ENCODE measurements at regions not wholly inside any gene's neighbourhood (a gene's known extent, or its start where the extent isn't known, plus 50 kb on each side); places are given as distances from the start of the nearest gene placed in this dataset.
"Not testable (repeated sequence)": the region's sequence is repeated elsewhere in the genome, so short reads cannot be mapped to it uniquely, and the experiment has no call there.

- DNase-seq (ENCODE audit: low read depth in 3 of 3): no peak
These were observed 216.9 kb downstream of the RPAP3 start for GRCh38 chr12:47488888-47489287.

GRCh38 chr12:47481041-47481440 is 224.8 kb downstream of the RPAP3 start:
- DNase-seq (ENCODE audit: low read depth in 3 of 3): no peak

DNA sequence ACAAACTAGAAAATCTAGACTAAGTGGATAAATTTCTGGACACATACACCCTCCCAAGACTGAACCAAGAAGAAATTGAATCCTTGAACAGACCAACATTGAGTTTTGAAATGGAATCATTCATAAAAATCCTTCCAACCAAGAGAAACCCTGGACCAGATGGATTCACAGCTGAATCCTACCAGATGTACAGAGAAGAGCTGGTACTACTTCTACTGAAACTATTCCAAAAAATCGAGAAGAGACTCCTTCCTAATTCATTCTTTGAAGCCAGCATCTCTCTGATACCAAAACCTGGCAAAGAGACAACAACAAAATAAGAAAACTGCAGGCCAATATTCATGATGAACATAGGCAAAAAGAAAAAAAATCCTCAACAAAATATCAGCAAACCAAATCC is 227.4 kb downstream of the RPAP3 start:
- no peak for DNase-seq (ENCODE audit: low read depth in 3 of 3)

DNA sequence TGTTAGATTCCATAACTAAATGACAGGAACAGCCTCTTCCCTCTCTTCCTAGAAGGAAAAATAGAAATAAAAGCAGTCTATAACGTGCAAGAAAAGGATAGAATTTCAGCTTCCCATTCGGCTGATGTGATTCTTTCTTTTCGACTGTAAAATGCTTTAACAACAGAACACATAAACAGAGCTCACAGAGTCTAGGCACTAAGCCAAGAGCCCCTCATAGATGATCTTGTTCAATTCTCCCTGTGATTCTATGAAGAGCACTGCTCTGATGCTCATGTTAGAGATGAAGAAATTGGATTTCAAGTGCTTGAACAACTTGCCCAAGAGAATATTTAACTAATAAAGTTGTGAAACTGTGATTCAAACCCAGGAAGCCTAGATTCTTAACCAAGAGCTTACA is 232.7 kb downstream of the RPAP3 start:
- DNase-seq (ENCODE audit: low read depth in 3 of 3): no peak

GRCh38 chr12:47470349-47470748 is 235.5 kb downstream of the RPAP3 start:
- DNase-seq (ENCODE audit: low read depth in 3 of 3): not testable (repeated sequence)

DNA sequence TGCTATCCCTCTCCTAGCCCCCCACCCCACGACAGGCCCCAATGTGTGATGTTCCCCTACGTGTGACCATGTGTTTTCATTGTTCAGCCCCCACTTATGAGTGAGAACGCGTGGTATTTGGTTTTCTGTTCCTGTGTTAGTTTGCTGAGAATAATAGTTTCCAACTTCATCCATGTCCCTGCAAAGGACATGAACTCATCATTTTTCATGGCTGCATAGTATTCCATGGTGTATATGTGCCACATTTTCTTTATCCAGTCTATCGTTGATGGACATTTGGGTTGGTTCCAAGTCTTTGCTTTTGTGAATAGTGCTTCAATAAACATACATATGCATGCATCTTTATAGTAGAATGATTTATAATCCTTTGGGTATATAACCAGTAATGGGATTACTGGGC is 241.9 kb downstream of the RPAP3 start:
- not testable (repeated sequence) for DNase-seq (ENCODE audit: low read depth in 3 of 3)

DNA sequence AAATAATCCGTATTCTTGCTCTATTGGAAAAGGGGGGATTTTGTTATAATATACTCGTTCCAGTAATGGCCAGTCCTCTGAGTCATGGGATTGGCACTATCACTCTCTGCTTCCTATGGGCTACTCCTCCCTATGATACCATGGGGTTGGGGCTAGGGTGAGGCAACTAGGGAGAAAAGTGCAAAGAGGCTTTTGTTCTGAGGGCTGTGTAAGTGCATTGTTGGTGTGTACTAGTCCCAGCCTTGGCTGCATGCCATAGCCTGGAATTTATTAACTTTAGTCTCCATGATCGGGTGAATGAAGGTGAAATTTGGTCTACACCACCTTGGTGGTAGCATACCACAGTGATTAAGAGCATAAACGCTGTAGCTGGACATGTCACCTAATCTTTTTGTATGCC is 247.6 kb downstream of the RPAP3 start:
- DNase-seq (ENCODE audit: low read depth in 3 of 3): no peak

DNA sequence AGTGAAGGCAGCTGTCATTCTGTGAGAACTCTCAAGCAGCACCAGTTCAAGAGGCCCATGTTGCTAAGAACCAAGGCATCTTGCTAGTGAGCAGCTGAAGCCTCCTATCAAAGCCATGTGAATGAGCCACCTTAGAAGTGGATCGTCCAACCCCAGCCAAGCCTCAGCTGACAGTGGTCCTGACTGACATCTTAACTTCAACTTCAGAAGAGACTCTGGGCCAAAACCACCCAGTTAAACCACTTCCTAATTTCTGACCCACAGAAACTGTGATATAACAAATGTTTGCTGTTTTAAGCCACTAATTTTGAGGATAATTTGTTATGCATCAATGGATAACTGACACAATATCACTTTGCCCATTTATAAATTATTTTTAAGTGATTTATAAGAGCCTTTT is 256.0 kb downstream of the RPAP3 start:
- DNase-seq (ENCODE audit: low read depth in 3 of 3): no peak

DNA sequence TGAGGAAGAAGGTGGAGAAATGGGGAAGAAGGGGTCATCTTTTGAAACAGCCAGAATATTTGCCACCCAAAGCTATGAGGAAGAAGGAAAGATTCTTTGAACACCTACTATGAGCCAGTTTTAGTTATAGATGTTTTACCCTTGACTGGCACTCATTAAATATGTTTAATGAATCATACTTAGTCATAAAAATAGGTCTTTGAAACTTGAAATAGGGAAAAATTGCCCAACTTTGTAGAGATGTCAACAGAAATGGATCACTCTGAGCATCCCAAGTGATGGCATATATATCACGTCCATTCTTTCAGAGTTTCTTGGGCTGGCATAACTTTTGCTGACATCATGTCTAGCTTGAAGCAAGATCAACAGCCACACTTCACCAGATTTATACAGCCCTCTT is 263.5 kb downstream of the RPAP3 start:
- DNase-seq (ENCODE audit: low read depth in 3 of 3): no peak

DNA sequence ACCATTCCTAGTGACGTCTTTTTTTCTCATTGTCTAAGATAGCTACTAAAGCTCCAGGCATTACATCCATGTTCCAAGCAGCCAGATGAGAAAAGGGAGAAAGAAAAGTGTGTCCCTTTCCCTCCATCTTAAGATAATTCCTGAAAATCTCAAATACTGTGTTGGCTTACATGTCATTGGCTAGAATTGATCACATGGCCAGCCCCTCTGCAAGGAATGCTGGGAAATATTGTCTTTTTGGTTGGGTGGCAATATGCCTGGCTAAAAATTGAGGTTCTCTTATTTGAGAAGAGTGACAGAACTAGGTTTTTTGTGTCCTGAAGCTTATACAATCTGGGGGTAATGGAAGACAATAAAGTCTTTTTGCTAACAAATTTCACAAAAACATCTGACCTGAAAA is 264.3 kb downstream of the RPAP3 start:
- no peak for DNase-seq (ENCODE audit: low read depth in 3 of 3)

GRCh38 chr12:47438175-47438574 is 267.7 kb downstream of the RPAP3 start:
- DNase-seq (ENCODE audit: low read depth in 3 of 3): no peak

- DNase-seq (ENCODE audit: low read depth in 3 of 3): no peak
These were observed 268.3 kb downstream of the RPAP3 start for GRCh38 chr12:47437570-47437969.

DNA sequence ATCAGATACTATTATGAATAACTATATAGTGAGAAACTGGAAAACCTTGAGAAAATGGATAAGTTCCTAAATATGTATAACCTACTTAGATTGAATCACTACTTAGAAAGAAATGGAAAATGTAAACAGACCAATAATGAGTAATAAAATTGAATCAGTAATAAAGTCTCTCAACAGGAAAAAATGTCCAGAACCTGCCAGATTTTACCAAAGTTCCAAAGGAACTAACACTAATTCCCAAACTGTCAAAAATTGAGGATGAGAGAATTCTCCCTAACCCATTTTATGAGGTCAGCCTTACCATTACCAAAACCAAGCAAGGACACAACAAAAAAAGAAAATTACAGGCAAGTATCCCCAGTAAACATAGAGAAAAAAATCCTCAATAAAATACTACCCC is 272.0 kb downstream of the RPAP3 start:
- DNase-seq (ENCODE audit: low read depth in 3 of 3): no peak

DNA sequence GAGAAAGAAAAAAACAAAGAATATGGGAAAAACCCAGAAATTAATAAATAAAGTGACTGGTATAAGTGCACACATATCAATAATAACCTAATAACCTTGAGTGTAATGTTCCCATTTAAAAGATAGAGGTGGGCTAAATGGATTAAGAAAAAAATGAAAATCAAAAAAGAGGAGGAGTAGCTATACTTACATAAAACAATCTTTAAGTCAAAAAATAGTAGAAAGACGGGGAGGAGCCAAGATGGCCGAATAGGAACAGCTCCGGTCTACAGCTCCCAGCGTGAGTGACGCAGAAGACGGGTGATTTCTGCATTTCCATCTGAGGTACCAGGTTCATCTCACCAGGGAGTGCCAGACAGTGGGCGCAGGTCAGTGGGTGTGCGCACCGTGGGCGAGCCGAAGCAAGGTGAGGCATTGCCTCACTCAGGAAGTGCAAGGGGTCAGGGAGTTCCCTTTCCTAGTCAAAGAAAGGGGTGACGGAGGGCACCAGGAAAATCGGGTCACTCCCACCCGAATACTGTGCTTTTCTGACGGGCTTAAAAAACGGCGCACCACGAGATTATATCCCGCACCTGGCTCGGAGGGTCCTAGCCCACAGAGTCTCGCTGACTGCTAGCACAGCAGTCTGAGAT is 279.0 kb downstream of the RPAP3 start:
- not testable (repeated sequence) for DNase-seq (ENCODE audit: low read depth in 3 of 3)

DNA sequence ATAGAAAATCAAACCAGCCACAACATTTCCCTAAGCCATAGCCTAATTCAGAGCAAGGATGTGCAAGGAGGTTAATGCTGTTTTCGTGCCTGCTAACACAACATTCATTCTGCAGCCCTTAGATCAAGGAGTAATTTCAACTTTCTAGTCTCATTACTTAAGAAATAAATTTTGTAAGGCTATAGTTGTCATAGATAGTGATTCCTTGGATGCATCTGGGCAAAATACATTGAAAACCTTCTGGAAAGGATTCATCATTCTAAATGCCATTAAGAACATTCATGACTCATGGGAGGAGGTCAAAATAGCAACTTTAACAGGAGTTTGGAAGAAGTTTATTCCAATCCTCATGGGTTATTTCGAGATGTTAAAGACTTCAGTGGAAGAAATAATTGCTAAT is 283.2 kb downstream of the RPAP3 start:
- DNase-seq (ENCODE audit: low read depth in 3 of 3): no peak

DNA sequence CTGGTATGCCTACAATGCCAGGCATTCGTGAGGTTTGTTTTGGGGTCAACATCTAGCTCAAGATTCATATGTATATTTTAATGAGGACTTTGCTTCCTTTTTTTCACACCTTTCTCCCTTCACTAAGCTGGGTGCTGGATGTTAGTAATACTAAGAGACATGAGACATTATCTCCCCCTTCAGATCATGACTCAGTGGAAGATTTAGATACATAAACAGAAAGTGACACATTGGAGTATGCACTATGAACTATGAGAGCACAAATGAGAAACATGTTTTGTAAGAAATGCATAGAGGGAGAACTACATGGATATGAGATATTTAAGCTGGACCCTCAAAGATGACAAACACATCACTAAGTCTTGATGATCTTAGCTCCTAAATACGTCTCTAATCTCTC is 286.3 kb downstream of the RPAP3 start:
- no peak for DNase-seq (ENCODE audit: low read depth in 3 of 3)

DNA sequence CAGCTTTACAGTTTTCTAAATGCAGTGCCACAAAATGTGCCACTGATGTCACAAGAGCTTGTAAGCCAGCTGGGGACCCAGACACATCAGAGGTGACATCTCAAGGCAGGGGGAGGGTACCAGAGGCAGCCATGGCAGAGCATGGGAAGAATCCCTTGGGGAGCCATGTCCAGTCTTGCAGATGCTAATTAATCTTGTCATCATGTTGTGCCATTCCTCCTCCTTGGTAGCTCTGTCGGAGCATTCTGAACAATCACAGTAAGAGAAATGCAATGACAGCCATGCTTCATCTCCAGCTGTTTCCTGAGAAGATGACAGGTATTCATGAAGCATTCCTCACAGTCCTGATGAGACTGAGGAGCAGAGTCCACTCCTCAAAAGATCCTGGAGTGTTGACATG is 287.9 kb downstream of the RPAP3 start:
- no peak for DNase-seq (ENCODE audit: low read depth in 3 of 3)

GRCh38 chr12:47417121-47417520 is 288.7 kb downstream of the RPAP3 start:
- no peak for DNase-seq (ENCODE audit: low read depth in 3 of 3)

- no peak for DNase-seq (ENCODE audit: low read depth in 3 of 3)
These were observed 290.8 kb downstream of the RPAP3 start for GRCh38 chr12:47415054-47415453.

- no peak for DNase-seq (ENCODE audit: low read depth in 3 of 3)
These were observed 291.3 kb downstream of the RPAP3 start for GRCh38 chr12:47414511-47414910.

- DNase-seq (ENCODE audit: low read depth in 3 of 3): no peak
These were observed 292.0 kb downstream of the RPAP3 start for GRCh38 chr12:47413806-47414205.

DNA sequence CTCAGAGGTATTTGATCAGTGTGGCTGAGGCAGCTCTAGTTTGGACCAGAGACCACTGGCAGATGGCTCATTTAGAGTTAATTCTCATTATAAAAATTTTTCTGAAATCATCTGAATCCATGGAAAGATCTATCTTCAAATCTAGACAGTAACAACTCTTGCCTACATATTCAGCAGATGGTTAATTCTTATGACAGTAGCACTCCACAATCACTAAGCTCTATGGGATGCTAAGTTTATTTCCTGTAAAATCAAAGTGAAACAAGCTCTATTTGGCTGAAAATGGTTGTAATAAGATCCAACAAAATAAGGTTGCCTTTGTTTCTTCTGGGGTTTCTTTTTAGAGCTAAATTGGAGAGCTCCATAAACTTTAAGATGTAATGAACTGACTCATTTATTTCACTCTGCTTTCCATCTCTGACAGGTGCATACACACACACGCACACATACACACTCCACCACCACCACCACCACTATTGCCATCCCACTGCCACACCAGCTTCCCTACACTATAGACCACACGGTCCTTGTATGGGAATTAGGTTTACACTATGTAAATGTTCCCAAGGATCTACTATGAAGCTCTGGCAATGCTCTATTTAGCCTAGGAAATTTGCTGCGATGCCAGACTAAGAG is 293.1 kb downstream of the RPAP3 start:
- no peak for DNase-seq (ENCODE audit: low read depth in 3 of 3)

GRCh38 chr12:47411966-47412365 is 293.9 kb downstream of the RPAP3 start:
- no peak for DNase-seq (ENCODE audit: low read depth in 3 of 3)

DNA sequence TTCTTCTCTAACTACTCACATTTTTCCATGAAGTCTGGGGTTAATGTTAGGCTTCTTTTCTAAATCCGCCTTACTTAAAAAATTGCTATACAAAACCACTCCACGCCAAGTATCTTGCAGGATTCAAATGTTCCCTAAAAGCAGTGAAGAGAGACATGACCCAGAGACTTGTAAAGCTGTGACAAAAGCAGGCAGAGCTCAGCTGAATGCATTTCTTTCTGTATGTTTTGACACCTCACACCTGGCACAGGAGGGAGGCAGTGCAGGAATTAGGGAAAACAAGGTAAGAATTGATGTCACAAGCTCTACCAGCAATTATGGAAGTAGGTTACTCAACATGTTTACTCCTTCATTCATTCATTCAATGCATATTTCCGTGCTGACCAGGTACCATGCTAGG is 295.0 kb downstream of the RPAP3 start:
- no peak for DNase-seq (ENCODE audit: low read depth in 3 of 3)
